ENCODE measurements at regions not wholly inside any gene's neighbourhood (a gene's known extent, or its start where the extent isn't known, plus 50 kb on each side); places are given as distances from the start of the nearest gene placed in this dataset.
"Not testable (repeated sequence)": the region's sequence is repeated elsewhere in the genome, so short reads cannot be mapped to it uniquely, and the experiment has no call there.

DNA sequence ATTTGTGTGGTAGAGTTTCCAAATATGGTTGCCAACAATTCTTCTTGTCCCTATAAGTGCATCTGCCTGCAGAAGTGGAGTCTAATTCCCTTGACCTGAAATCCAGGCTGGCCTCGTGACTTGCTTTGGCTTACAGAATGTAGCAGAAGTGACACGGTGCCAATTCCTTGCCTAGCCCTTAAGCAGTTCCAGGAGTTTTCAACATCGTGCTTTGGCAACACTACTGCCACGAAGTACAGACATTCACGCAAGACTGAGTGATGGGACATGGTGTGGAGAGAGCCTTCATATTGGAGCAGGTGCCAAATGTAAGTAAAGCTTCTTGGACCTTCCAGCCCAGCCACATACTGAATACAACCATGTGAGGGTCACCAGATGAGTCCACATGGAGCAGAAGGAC, 92.9 kb upstream of the NEK6 start:
- Mint-ChIP-seq H3K9me3 (no peaks in the 10 kb centered on the region), H3K27me3 (ENCODE audit: low read depth) (peaks cover 58% of the 10 kb centered on the region), H3K4me3 (no peak overlapping the region), H3K36me3 (ENCODE audit: low read depth) (no peaks in the 10 kb centered on the region), H3K27ac (ENCODE audit: unreplicated experiment) (no peak overlapping the region), H3K4me1 (no peaks in the 10 kb centered on the region)
- no peak for DNase-seq (ENCODE audit: low read depth, low spot score)
- TF ChIP-seq, protein P1, sequence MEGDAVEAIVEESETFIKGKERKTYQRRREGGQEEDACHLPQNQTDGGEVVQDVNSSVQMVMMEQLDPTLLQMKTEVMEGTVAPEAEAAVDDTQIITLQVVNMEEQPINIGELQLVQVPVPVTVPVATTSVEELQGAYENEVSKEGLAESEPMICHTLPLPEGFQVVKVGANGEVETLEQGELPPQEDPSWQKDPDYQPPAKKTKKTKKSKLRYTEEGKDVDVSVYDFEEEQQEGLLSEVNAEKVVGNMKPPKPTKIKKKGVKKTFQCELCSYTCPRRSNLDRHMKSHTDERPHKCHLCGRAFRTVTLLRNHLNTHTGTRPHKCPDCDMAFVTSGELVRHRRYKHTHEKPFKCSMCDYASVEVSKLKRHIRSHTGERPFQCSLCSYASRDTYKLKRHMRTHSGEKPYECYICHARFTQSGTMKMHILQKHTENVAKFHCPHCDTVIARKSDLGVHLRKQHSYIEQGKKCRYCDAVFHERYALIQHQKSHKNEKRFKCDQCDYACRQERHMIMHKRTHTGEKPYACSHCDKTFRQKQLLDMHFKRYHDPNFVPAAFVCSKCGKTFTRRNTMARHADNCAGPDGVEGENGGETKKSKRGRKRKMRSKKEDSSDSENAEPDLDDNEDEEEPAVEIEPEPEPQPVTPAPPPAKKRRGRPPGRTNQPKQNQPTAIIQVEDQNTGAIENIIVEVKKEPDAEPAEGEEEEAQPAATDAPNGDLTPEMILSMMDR (conservative IDR thresholded peaks at IDR 0.05): no peak

DNA sequence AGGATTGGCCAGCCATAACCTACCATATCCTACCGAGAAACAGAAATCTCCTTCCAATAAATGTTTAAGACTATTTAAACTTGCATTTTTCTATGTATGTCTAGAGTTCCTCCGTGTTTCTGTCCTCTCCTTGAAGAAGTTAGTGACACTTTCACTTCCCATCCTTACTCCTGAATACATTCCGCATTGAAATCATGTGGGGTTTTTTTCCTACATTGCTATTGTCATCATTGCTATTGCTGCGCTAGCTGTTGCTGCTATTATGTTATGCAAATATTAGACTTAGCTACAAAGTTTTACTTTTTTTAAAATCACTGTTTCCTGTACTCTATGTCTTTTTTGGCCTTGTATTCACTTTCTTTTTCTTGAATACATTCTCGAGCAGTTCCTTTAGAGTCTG, 83.3 kb upstream of the NEK6 start:
- Mint-ChIP-seq H3K36me3 (ENCODE audit: low read depth) (no peaks in the 10 kb centered on the region), H3K27me3 (ENCODE audit: low read depth) (peaks cover 43% of the 10 kb centered on the region), H3K4me1 (no peaks in the 10 kb centered on the region), H3K27ac (ENCODE audit: unreplicated experiment) (no peak overlapping the region), H3K4me3 (no peak overlapping the region), H3K9me3 (no peaks in the 10 kb centered on the region)
- TF ChIP-seq, protein P1 (conservative IDR thresholded peaks at IDR 0.05): no peak
- DNase-seq (ENCODE audit: low read depth, low spot score): no peak

DNA sequence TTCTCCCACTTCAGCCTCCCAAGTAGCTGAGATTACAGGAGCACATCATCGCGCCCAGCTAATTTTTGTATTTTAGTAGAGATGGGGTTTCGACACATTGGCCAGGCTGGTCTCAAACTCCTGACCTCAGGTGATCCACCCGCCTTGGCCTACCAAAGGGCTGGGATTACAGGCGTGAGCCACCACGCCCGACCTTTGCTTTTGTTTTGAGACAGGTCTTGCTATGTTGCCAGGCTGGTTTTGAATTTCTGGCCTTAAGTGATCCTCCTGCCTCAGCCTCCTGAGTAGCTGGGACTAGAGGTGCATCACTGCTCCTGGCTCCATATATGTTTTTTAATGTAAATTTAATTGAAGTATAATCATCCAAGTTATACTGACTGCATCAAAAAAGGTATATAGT, 80.2 kb upstream of the NEK6 start:
- H3K27me3 Mint-ChIP-seq (ENCODE audit: low read depth): peaks cover 36% of the 10 kb centered on the region
- H3K9me3 Mint-ChIP-seq; H3K4me3 Mint-ChIP-seq; H3K27ac Mint-ChIP-seq (ENCODE audit: unreplicated experiment); H3K4me1 Mint-ChIP-seq; H3K36me3 Mint-ChIP-seq (ENCODE audit: low read depth); DNase-seq (ENCODE audit: low read depth, low spot score): not testable (repeated sequence)

DNA sequence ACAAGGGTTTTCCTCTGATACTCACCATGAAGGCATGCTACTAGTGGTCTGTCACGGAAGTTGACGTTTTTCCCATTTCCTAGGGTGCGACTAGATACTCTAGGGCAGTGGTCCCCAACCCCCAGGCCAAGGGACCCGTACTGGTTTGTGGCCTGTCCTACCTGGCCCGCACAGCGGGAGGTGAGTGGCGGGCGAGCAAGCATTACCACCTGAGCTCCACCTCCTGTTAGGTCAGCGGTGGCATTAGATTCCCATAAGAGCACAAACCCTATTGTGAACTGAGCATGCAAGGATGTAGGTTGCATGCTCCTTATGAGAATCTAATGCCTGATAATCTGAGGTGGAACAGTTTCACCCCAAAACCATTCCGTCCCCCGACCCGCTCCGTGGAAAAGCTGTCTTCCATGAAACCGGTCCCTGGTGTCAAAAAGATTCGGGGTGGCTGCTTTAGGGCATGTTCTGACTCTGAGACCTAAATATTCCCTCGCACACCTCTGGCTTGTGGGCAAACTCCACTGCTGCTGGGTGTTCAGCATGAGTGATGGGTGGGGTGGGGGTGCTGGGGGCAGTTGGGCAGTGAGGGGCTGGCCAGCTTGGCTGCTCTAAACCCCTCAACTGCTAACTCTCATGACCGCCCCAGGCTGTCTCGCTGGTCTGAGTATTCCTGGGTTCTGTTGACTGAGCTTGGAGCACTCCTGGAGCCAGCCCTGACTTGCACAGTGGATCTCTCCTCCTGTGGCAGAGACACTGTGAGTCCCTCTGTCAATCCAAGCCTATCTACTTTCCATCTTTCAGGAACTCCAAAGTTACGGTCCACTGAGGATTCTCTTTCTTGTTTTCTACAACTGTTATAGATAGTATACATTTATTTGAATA, 78.3 kb upstream of the NEK6 start:
- H3K36me3 Mint-ChIP-seq (ENCODE audit: low read depth): no peaks in the 10 kb centered on the region
- TF ChIP-seq, protein P1 (conservative IDR thresholded peaks at IDR 0.05): no peak
- H3K4me1 Mint-ChIP-seq: no peaks in the 10 kb centered on the region
- no peak overlapping the region for H3K4me3 Mint-ChIP-seq
- H3K27me3 Mint-ChIP-seq (ENCODE audit: low read depth): peaks cover 37% of the 10 kb centered on the region
- no peak for DNase-seq (ENCODE audit: low read depth, low spot score)
- H3K27ac Mint-ChIP-seq (ENCODE audit: unreplicated experiment): no peak overlapping the region
- H3K9me3 Mint-ChIP-seq: no peaks in the 10 kb centered on the region

DNA sequence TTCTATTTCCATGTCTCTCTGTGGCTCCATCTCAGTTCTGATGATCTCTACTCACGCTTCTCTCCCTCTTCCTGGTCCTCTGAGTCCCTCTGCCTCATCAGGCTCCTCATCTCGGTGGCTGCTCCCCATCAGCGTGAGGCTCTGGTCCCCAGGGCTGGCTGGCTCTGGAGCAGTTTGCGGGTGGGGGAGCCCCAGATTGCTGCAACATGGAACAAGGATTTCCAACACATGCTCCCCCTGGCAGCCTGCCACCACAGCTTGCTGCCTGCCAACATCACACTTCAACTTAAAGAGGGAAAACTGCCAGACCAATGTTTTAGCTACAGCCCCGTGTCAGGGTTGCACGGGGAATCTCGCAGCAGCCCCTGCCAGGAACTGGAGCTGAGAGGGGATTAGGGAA, 77.2 kb upstream of the NEK6 start:
- H3K4me1 Mint-ChIP-seq: no peaks in the 10 kb centered on the region
- H3K4me3 Mint-ChIP-seq: no peak overlapping the region
- peaks cover 41% of the 10 kb centered on the region for H3K27me3 Mint-ChIP-seq (ENCODE audit: low read depth)
- no peaks in the 10 kb centered on the region for H3K36me3 Mint-ChIP-seq (ENCODE audit: low read depth)
- H3K27ac Mint-ChIP-seq (ENCODE audit: unreplicated experiment): no peak overlapping the region
- no peak for DNase-seq (ENCODE audit: low read depth, low spot score)
- H3K9me3 Mint-ChIP-seq: no peaks in the 10 kb centered on the region
- TF ChIP-seq, protein P1 (conservative IDR thresholded peaks at IDR 0.05): no peak

DNA sequence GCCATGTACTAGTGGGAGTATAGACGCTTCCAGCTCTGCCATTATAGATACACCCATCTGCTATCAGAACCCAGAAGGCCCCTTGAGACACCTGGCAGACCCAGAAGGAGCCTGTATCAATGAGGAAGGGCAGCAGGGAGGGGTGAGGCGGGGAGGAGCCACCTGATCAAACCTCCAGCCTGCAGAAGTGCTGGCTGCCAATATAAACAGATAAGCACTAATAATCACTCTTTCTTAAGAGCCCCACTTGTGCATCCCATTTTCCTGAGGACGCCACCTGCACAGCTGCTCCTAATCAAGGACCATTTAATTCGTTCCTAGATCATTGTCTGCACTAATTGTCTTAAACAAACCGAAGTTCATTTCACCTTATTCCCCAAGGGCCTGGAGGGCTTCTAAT, 75.0 kb upstream of the NEK6 start:
- no peak overlapping the region for H3K27ac Mint-ChIP-seq (ENCODE audit: unreplicated experiment)
- H3K36me3 Mint-ChIP-seq (ENCODE audit: low read depth): no peaks in the 10 kb centered on the region
- no peak for DNase-seq (ENCODE audit: low read depth, low spot score)
- peaks cover 42% of the 10 kb centered on the region for H3K27me3 Mint-ChIP-seq (ENCODE audit: low read depth)
- no peak overlapping the region for H3K4me3 Mint-ChIP-seq
- no peaks in the 10 kb centered on the region for H3K4me1 Mint-ChIP-seq
- no peaks in the 10 kb centered on the region for H3K9me3 Mint-ChIP-seq
- TF ChIP-seq, protein P1 (conservative IDR thresholded peaks at IDR 0.05): no peak
